ENCODE measurements at regions not wholly inside any gene's neighbourhood (a gene's known extent, or its start where the extent isn't known, plus 50 kb on each side); places are given as distances from the start of the nearest gene placed in this dataset.

DNA sequence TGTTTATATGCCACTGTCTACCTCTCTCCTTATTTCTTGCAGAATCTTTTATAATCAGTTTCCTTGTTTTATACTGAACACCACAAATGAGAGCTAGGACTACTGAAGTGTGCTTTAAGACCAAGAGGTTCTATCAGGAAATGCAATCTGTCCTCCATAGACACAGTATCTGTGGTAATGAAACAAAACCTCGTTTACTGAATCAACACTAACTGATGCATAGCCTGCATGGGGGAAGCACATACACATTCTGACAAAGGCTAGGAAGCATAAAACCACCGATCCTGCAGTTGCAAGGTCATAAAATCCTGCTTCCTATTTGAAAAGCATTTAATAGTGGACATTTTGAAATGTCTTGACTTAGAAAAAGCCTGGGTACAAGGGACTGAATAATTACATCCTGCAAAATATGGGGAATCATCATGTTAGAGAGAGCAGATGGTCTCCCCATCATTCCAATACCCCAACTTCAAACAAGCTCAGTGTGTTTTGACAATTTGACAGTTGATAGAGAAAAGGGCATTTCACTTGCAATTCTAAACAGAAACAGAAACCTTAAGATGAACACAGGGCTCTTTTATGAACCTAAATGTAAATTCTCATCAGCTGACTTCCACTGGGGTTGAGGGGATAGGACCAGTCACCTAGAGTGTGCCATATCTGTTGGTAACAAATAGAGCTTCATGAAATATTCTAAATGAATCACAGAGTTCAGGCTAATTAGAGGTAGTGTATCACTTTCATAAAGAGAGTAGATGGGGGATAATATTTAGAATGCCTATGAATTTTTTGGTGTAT lies 1845.6 kb upstream of the PIK3C3 start:
- no peak for TF ChIP-seq EZH2 (IDR thresholded peaks at IDR 0.05; ENCODE audit: insufficient read depth, low read length)
- TF ChIP-seq, protein P1, sequence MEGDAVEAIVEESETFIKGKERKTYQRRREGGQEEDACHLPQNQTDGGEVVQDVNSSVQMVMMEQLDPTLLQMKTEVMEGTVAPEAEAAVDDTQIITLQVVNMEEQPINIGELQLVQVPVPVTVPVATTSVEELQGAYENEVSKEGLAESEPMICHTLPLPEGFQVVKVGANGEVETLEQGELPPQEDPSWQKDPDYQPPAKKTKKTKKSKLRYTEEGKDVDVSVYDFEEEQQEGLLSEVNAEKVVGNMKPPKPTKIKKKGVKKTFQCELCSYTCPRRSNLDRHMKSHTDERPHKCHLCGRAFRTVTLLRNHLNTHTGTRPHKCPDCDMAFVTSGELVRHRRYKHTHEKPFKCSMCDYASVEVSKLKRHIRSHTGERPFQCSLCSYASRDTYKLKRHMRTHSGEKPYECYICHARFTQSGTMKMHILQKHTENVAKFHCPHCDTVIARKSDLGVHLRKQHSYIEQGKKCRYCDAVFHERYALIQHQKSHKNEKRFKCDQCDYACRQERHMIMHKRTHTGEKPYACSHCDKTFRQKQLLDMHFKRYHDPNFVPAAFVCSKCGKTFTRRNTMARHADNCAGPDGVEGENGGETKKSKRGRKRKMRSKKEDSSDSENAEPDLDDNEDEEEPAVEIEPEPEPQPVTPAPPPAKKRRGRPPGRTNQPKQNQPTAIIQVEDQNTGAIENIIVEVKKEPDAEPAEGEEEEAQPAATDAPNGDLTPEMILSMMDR (IDR thresholded peaks at IDR 0.05; ENCODE audit: insufficient read depth, low read depth, low read length), result no peak
